ENCODE measurements at regions not wholly inside any gene's neighbourhood (a gene's known extent, or its start where the extent isn't known, plus 50 kb on each side); places are given as distances from the start of the nearest gene placed in this dataset.
"Not testable (repeated sequence)": the region's sequence is repeated elsewhere in the genome, so short reads cannot be mapped to it uniquely, and the experiment has no call there.

GRCh38 chr4:138510053-138510452, 267.9 kb upstream of the SLC7A11 start:
- DNase-seq (ENCODE audit: low spot score), result no peak
- in situ Hi-C loops (cut with HindIII; ENCODE audit: low sequenced_read_pairs), result no loop called here

GRCh38 chr4:138509346-138509745, 267.2 kb upstream of the SLC7A11 start:
- in situ Hi-C loops (cut with HindIII; ENCODE audit: low sequenced_read_pairs), result no loop called here
- no peak for DNase-seq (ENCODE audit: low spot score)

GRCh38 chr4:138507522-138507921, 265.4 kb upstream of the SLC7A11 start:
- in situ Hi-C loops (cut with HindIII; ENCODE audit: low sequenced_read_pairs), result no loop called here
- no peak for DNase-seq (ENCODE audit: low spot score)

DNA sequence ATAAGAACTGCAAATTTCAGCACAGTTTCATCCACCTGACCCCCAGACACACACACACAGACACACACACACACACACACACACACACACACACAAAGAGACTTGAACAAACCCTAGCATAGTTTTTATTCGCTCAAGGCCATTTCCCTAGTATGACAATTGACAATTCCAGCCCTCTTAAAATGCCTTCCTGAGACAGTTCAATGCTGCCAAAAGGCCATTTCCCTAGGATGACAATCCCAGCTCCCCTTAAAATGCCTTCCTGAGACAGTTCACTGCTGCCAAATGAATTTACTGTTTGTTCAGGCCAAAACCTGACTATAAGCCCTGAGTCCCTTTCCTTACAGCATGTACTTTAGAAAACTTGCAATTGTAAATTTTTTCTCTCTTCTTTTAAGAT, 259.5 kb upstream of the SLC7A11 start:
- in situ Hi-C loops (cut with HindIII; ENCODE audit: low sequenced_read_pairs), result no loop called here
- no peak for DNase-seq (ENCODE audit: low spot score)

DNA sequence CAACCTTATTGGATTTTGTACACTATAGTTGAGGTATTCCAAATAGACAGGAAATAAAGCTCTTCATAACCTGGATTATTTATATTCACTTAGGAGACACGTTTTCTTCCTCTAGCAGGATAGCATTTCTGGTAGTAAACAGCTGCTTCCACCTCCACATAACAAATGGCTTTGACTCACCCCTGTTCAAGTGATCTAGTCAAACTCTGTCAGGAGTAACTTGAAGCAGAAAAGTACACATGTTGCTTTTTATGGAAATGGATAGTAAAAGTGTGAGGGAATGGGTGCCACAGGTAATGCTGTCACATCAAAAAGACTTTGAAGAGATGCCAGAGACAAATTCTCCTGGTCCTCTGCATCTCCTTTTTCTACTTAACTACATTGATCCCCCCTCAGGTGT, 258.7 kb upstream of the SLC7A11 start:
- no peak for DNase-seq (ENCODE audit: low spot score)
- in situ Hi-C loops (cut with HindIII; ENCODE audit: low sequenced_read_pairs), result no loop called here

GRCh38 chr4:138499627-138500026, 257.5 kb upstream of the SLC7A11 start:
- no peak for DNase-seq (ENCODE audit: low spot score)
- in situ Hi-C loops (cut with HindIII; ENCODE audit: low sequenced_read_pairs), result no loop called here

DNA sequence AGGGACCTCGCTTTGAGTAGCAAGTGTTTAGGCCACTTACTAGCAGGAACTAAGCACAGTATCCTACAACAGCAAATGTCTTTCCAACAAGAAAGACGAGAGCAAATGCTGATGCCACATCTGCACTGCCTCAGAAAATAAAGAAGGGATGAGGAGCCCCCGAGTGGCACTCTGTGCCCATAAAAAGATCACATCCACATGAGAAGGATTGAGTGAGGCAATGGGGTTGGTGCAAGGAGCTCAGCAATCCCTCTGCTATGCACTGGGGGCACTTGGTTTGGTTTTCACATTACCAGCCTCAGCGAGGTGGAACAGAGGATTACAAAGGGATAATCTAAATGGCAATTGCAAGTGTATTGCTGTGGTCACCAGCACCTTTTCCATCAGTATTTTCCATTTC, 252.8 kb upstream of the SLC7A11 start:
- in situ Hi-C loops (cut with HindIII; ENCODE audit: low sequenced_read_pairs), result no loop called here
- peak; percentile 23 for DNase-seq (ENCODE audit: low spot score)

- DNase-seq (ENCODE audit: low spot score), result no peak
- in situ Hi-C loops (cut with HindIII; ENCODE audit: low sequenced_read_pairs), result no loop called here
These were observed 252.0 kb upstream of the SLC7A11 start for GRCh38 chr4:138494116-138494515.

DNA sequence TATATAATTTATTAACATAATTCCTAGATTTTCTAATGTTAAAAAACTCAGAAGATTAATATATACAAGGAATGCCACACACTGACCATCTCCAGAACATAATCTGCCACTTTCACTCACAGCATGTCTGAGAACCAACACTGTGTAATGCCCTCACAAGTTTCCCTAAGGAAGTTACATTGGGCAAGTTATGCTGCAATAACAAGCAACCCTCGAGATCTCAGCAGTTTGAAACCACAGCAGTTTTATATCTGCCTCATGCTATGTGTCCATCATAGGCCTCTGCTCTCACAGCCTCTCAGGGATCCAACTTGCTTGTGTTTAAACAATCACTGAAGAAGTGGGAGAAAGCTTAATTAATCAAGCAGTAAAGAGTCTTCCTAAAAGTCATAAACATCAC, 250.0 kb upstream of the SLC7A11 start:
- no peak for DNase-seq (ENCODE audit: low spot score)
- in situ Hi-C loops (cut with HindIII; ENCODE audit: low sequenced_read_pairs), result no loop called here

- in situ Hi-C loops (cut with HindIII; ENCODE audit: low sequenced_read_pairs), result no loop called here
- no peak for DNase-seq (ENCODE audit: low spot score)
These were observed 246.4 kb upstream of the SLC7A11 start for GRCh38 chr4:138488533-138488932.

DNA sequence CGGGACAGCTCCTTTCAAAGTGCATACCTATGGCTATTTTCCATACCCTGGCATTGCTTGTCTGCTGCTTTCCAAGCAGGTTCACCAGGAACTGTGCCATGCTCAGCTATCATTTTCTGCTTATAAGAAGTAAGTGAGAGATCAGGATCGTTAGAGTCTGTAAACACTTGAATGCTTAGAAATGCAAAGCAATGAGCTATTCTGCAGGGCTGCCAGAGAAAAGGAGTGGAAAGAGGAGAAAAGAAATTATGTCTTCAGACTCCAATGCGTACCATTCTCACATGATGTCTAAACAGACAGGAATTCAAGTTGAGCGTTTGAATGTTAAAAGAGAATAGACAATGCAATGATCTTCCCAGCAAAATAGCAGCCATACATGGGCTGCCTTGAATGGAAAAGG, 245.5 kb upstream of the SLC7A11 start:
- in situ Hi-C loops (cut with HindIII; ENCODE audit: low sequenced_read_pairs), result no loop called here
- no peak for DNase-seq (ENCODE audit: low spot score)

DNA sequence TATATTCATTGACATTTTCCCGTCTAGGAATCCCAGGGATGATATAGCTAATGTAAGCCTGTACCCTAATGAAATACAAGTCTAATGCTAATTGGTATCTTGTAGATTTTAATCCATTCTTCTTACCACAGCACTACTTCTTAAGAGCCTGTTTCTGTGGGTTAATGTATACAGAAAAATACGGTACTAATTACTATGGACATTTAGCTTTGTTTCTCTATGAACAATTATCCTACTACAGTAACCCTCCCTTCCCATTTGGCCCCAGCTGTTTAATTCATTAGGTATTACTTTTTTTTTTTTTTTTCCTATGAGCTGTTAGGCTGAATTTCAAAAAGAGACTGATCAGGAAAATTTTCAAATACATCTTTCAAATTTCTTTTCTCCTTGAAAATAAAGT, 245.1 kb upstream of the SLC7A11 start:
- no peak for DNase-seq (ENCODE audit: low spot score)
- in situ Hi-C loops (cut with HindIII; ENCODE audit: low sequenced_read_pairs), result no loop called here

- no peak for DNase-seq (ENCODE audit: low spot score)
- in situ Hi-C loops (cut with HindIII; ENCODE audit: low sequenced_read_pairs), result no loop called here
These were observed 243.3 kb upstream of the SLC7A11 start for GRCh38 chr4:138485498-138485897.

DNA sequence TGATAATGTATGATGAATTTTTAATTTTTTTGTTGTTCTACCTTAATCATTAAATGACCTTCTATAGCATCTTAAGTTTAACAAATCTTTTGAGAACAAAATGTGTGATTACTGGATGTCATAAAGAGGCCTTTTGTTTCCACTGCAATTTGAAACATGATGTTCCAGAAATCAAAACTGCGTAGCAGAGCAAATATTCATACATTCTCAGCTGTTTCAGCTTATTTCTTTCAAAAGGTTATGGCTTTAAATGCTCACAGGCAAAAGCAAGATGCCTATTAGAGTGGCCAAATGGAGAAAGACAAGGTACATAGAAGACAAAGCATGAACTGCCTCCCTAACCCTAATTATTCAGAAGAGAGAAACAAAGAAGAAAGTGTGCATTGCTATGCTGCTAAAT, 233.0 kb upstream of the SLC7A11 start:
- no peak for DNase-seq (ENCODE audit: low spot score)
- in situ Hi-C loops (cut with HindIII; ENCODE audit: low sequenced_read_pairs), result no loop called here

- in situ Hi-C loops (cut with HindIII; ENCODE audit: low sequenced_read_pairs), result no loop called here
- DNase-seq (ENCODE audit: low spot score), result no peak
These were observed 231.2 kb upstream of the SLC7A11 start for GRCh38 chr4:138473339-138473738.

DNA sequence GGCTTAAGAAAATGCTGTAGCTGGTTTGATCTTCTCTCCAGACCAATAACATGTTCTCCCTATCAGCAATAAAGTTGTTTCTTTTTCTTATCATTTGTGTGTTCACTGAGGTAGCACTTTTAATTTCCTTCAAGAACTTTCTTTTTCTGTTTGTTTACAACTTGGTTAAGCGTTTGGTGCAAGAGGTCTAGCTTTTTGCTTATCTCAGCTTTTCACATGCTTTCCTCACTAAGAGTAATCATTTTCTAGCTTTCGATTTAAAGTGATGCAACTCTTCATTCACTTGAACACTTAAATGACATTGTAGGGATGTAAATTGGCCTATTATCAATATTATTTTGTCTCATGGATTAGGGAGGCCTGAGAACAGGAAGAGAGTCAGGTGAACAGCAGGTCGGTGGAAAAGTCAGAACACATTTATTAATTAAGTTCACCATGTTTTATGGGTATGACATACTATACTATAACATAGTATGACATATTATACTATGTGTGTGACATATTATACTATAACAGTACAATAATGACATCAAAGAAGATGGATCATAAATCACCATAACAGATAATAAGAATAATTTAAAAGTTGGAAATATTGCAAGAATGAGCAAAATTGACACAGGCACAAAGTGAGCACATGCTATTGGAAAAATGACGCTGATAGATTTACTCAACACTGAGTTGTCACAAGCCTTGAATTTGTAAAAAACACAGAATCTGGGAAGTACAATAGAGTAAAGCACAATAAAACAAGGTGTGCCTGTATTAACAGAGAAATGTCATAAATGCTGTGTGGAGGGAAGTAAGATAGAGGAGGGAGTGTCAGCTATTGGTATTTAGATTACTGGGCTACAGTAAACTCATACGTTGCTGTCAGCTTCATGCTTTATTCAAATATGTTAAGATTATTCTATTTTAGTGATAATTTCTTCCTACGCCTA, 218.6 kb upstream of the SLC7A11 start:
- DNase-seq (ENCODE audit: low spot score), result no peak
- in situ Hi-C loops (cut with HindIII; ENCODE audit: low sequenced_read_pairs), result no loop called here

- DNase-seq (ENCODE audit: low spot score), result no peak
These were observed 216.6 kb upstream of the SLC7A11 start for GRCh38 chr4:138458751-138459150.

GRCh38 chr4:138456349-138456748, 214.2 kb upstream of the SLC7A11 start:
- DNase-seq (ENCODE audit: low spot score); in situ Hi-C loops (cut with HindIII; ENCODE audit: low sequenced_read_pairs): not testable (repeated sequence)

More at GRCh38 chr4:138458751-138459150, 216.6 kb upstream of the SLC7A11 start:
- in situ Hi-C loops (cut with HindIII; ENCODE audit: low sequenced_read_pairs), result no loop called here

DNA sequence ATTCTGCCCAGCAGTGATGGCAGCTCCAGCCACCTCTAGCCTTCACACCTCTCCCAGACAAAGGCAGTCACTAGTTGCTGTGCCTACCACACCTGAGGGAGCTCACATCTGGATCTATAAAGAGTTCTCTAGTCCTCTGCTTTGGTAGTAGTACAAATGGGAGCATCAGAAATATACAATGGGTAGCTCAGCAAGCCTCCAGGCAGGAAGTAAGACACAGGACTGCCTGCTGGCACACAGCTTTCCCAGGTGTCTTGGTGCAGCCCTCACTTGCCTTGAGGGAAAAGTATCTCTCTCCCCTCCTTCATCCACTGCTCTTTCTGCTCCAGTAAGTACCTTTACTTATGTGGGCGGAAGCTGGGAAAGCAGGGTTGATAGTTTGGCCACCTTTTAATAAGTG, 212.9 kb upstream of the SLC7A11 start:
- DNase-seq (ENCODE audit: low spot score), result no peak
- in situ Hi-C loops (cut with HindIII; ENCODE audit: low sequenced_read_pairs), result no loop called here

GRCh38 chr4:138452826-138453225, 210.7 kb upstream of the SLC7A11 start:
- in situ Hi-C loops (cut with HindIII; ENCODE audit: low sequenced_read_pairs), result no loop called here
- DNase-seq (ENCODE audit: low spot score), result no peak

- in situ Hi-C loops (cut with HindIII; ENCODE audit: low sequenced_read_pairs), result no loop called here
- no peak for DNase-seq (ENCODE audit: low spot score)
These were observed 209.1 kb upstream of the SLC7A11 start for GRCh38 chr4:138451276-138451663.
